ENCODE measurements at regions not wholly inside any gene's neighbourhood (a gene's known extent, or its start where the extent isn't known, plus 50 kb on each side); places are given as distances from the start of the nearest gene placed in this dataset.

- TF ChIP-seq ELF4 (CRISPR knock-in tag; IDR thresholded peaks at IDR 0.05; ENCODE audit: borderline replicate concordance) (no peak), ZNF121 (CRISPR knock-in tag; IDR thresholded peaks at IDR 0.05) (no peak), RAD21 (CRISPR knock-in tag; IDR thresholded peaks at IDR 0.05) (no peak), POLR2AphosphoS5 (IDR thresholded peaks at IDR 0.05; ENCODE audit: low read depth, low read length) (no peak)
Observed at GRCh38 chr22:33126881-33127280, 68.7 kb upstream of the SYN3 start.

All from HepG2 (cell line).